ENCODE measurements at regions not wholly inside any gene's neighbourhood (a gene's known extent, or its start where the extent isn't known, plus 50 kb on each side); places are given as distances from the start of the nearest gene placed in this dataset.
"Not testable (repeated sequence)": the region's sequence is repeated elsewhere in the genome, so short reads cannot be mapped to it uniquely, and the experiment has no call there.

- DNase-seq: no peak
Measured at GRCh38 chr13:70755456-70755855, 647.2 kb upstream of the KLHL1 start.

- DNase-seq: no peak
Measured at GRCh38 chr13:70747262-70747661, 639.0 kb upstream of the KLHL1 start.

- DNase-seq: not testable (repeated sequence)
Measured at GRCh38 chr13:70746469-70746868, 638.2 kb upstream of the KLHL1 start.

GRCh38 chr13:70736622-70737317 lies 628.5 kb upstream of the KLHL1 start:
- no peak for DNase-seq

GRCh38 chr13:70732611-70733010 lies 624.4 kb upstream of the KLHL1 start:
- DNase-seq: no peak

- no peak for DNase-seq
Measured at GRCh38 chr13:70729369-70729768, 621.1 kb upstream of the KLHL1 start.

- peak; percentile 24 to 63 for DNase-seq
Measured at GRCh38 chr13:70723732-70724131, 615.5 kb upstream of the KLHL1 start.

- DNase-seq: no peak
Measured at GRCh38 chr13:70720386-70720785, 612.1 kb upstream of the KLHL1 start.

GRCh38 chr13:70714993-70715392 lies 606.7 kb upstream of the KLHL1 start:
- DNase-seq: no peak

- DNase-seq: no peak
Measured at GRCh38 chr13:70708775-70709174, 600.5 kb upstream of the KLHL1 start.

- DNase-seq: no peak
Measured at GRCh38 chr13:70703755-70704154, 595.5 kb upstream of the KLHL1 start.

GRCh38 chr13:70694996-70695715 lies 586.9 kb upstream of the KLHL1 start:
- no peak for DNase-seq

- no peak for DNase-seq
Measured at GRCh38 chr13:70668983-70669382, 560.7 kb upstream of the KLHL1 start.

GRCh38 chr13:70668293-70668692 lies 560.0 kb upstream of the KLHL1 start:
- DNase-seq: peak; percentile 11 to 27

- DNase-seq: no peak
Measured at GRCh38 chr13:70666883-70667556, 558.8 kb upstream of the KLHL1 start.

GRCh38 chr13:70662231-70662940 lies 554.1 kb upstream of the KLHL1 start:
- DNase-seq: no peak

GRCh38 chr13:70644052-70644451 lies 535.8 kb upstream of the KLHL1 start:
- no peak for DNase-seq

GRCh38 chr13:70634893-70635292 lies 526.6 kb upstream of the KLHL1 start:
- DNase-seq: no peak

GRCh38 chr13:70630247-70630646 lies 522.0 kb upstream of the KLHL1 start:
- DNase-seq: no peak

GRCh38 chr13:70623239-70623638 lies 515.0 kb upstream of the KLHL1 start:
- peak in 1 of 2 experiments; percentile 59 for DNase-seq

- DNase-seq: no peak
Measured at GRCh38 chr13:70622796-70623195, 514.5 kb upstream of the KLHL1 start.

- DNase-seq: no peak
Measured at GRCh38 chr13:70619936-70620335, 511.7 kb upstream of the KLHL1 start.

- DNase-seq: peak; percentile 6 to 39
Measured at GRCh38 chr13:70616847-70617246, 508.6 kb upstream of the KLHL1 start.

All from NCI-H526 (cell line).